Transverse colon (tissue), 4 donors: ENCODE measurements at regions not wholly inside any gene's neighbourhood (a gene's known extent, or its start where the extent isn't known, plus 50 kb on each side); places are given as distances from the start of the nearest gene placed in this dataset.

Experiments used
- CTCF ChIP-seq, 5 experiments: fragments of 200-600 bp in 3 of 5; fragments of 450-650 bp in 2 of 5; sonication (generic) in 3 of 5; IDR thresholded peaks; 1 replicate in 2 of 5; 2 replicates in 3 of 5; pipeline ENCODE4 v1.5.1; 2016 to 2017; ENCODE audit warnings: antibody characterized with exemption in 5 of 5, inconsistent platforms in 3 of 5, mild to moderate bottlenecking in 2 of 5, moderate library complexity in 1 of 5
- EP300 ChIP-seq: sonication (generic); formaldehyde crosslinking; IDR thresholded peaks from one replicate; pipeline ENCODE4 v1.6.1; 2017; ENCODE audit warnings: antibody characterized with exemption, low read depth
- POLR2A ChIP-seq: fragments of 450-650 bp; IDR thresholded peaks from one replicate; pipeline ENCODE4 v1.6.1; 2016; ENCODE audit warnings: antibody characterized with exemption, mild to moderate bottlenecking, moderate library complexity
- POLR2AphosphoS5 ChIP-seq, 3 donors: sonication (generic); formaldehyde crosslinking; IDR thresholded peaks; one replicate each; pipeline ENCODE4 v1.6.1; 2016; ENCODE audit warnings: antibody characterized with exemption in 3 of 3

GRCh38 chr2:22276696-22277095 lies 1108.3 kb upstream of the KLHL29 start:
- TF ChIP-seq POLR2A (no peak), CTCF (IDR thresholded peaks at IDR 0.05) (no peak), POLR2AphosphoS5 (IDR thresholded peaks at IDR 0.05) (no peak), EP300 (no peak)
